Spinal cord (tissue), 9 donors: ENCODE measurements at regions not wholly inside any gene's neighbourhood (a gene's known extent, or its start where the extent isn't known, plus 50 kb on each side); places are given as distances from the start of the nearest gene placed in this dataset.
"Not testable (repeated sequence)": the region's sequence is repeated elsewhere in the genome, so short reads cannot be mapped to it uniquely, and the experiment has no call there.

ENCODE experiments used
- DNase-seq, 6 donors: peaks; one replicate each; pipeline versions ENCODE4 v3.0.0 to v3.0.0-alpha.2; 2013 to 2015; ENCODE audit warnings: low spot score in 6 of 6, low read depth in 4 of 6
- H3K27ac ChIP-seq: one replicate; pipeline ENCODE4 v1.5.1; 2013; ENCODE audit warnings: low read depth, low read length, control low read depth
- H3K27me3 ChIP-seq: one replicate; pipeline ENCODE4 v1.6.1; 2013; ENCODE audit warnings: low read length; ENCODE audit not compliant: control insufficient read depth, insufficient read depth
- H3K36me3 ChIP-seq: one replicate; pipeline ENCODE4 v1.6.1; 2013; ENCODE audit warnings: low read length; ENCODE audit not compliant: control insufficient read depth, insufficient read depth
- H3K4me1 ChIP-seq: one replicate; pipeline ENCODE4 v1.6.1; 2013; ENCODE audit warnings: low read length; ENCODE audit not compliant: control insufficient read depth, insufficient read depth
- H3K4me3 ChIP-seq: one replicate; pipeline ENCODE4 v1.5.1; 2013; ENCODE audit warnings: low read depth, low read length, control low read depth
- H3K9me3 ChIP-seq: one replicate; pipeline ENCODE4 v1.6.1; 2013; ENCODE audit warnings: low read length; ENCODE audit not compliant: control insufficient read depth, insufficient read depth
- WGBS: methylation state at CpG from one replicate; pipeline ENCODE4 v1.1.5; 2013; ENCODE audit warnings: missing lambda C conversion rate; ENCODE audit not compliant: insufficient coverage; 5-methylcytosine and 5-hydroxymethylcytosine counted together
- donor health status: healthy.

DNA sequence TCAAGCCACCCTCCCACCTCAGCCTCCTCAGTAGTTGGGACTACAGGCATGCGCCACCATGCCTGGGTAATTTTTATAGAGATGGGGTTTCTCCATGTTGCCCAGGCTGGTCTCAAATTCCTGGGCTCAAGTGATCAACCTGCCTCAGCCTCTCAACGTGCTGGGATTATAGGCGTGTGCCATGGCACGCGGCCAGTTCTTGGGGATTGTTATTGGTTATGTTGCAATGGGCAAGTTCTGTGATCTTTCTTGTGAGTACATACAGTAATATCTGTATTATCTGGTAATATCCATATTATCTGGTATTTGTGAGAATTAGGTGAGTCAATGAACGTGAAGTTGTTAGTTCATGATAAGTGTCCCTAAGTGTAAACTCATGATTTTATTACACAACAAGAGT, 90.3 kb upstream of the TBL1X start:
- DNase-seq = no peak
- Histone ChIP-seq H3K27me3 (no peaks in the 10 kb centered on the region), H3K36me3 (no peaks in the 10 kb centered on the region), H3K4me3 (no peak overlapping the region), H3K9me3 (no peaks in the 10 kb centered on the region), H3K27ac (no peak overlapping the region), H3K4me1 (no peaks in the 10 kb centered on the region)
- 80% methylated on average over 1 of the region's 6 CpGs for WGBS

GRCh38 chrX:9376111-9376510, 88.7 kb upstream of the TBL1X start:
- no peak for DNase-seq
- H3K27me3 ChIP-seq = no peaks in the 10 kb centered on the region
- no peak overlapping the region for H3K27ac ChIP-seq
- 94% methylated on average over 2 of the region's 4 CpGs for WGBS
- no peaks in the 10 kb centered on the region for H3K4me1 ChIP-seq
- no peaks in the 10 kb centered on the region for H3K9me3 ChIP-seq
- no peak overlapping the region for H3K4me3 ChIP-seq
- no peaks in the 10 kb centered on the region for H3K36me3 ChIP-seq

DNA sequence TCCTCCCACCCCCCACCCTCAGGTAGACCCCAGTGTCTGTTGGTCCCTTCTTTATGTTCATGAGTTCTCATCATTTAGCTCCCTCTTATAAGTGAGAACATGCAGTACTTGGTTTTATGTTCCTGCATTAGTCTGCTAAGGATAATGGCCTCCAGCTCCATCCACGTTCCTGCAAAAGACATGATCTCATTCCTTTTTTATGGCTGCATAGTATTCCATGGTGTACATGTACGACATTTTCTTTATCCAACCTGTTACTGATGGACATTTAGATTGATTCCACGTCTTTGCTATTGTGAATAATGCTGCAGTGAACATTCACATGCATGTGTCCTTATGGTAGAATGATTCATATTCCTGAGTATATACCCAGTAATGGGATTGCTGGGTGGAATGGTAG, 87.6 kb upstream of the TBL1X start:
- H3K4me1 ChIP-seq, H3K4me3 ChIP-seq, H3K27ac ChIP-seq, H3K36me3 ChIP-seq, H3K9me3 ChIP-seq, H3K27me3 ChIP-seq, DNase-seq: not testable (repeated sequence)
- WGBS = 93% methylated on average over 3 of the region's 3 CpGs

DNA sequence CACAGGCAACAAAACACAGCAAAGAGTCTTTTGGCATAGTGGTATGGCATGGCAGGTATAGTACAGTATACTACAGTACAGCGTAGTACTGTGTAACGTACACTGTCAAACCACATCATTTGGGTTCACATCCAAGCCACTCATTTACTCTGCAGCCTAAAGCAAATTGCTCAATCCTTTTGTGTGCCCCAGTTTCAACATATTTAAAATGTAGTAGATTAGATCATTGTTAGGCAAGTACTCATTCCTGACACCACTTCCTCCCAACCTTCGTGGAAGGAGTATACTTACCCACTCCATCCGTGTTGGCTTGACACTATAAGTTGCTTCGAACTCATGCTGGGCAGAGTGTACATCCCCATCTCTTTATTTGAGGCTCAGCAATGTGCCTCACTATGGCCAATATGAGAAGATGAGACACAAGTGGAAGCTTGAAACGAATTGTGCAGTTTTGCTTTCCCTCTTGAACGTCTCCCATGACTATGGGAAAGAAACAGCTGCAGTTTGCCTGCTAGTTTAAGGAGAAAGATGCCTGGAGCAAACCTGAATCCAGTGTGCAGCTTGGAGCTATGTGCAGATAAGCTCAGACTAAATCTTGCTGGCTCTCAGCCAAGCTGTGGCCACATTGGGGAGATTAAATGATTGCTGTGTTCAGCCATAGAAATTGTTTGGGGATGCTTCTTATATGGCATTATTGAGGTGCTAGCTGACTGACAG, 85.7 kb upstream of the TBL1X start:
- Histone ChIP-seq H3K4me3 (no peak overlapping the region), H3K27me3 (no peaks in the 10 kb centered on the region)
- WGBS = 70% methylated on average over 4 of the region's 7 CpGs

GRCh38 chrX:9379697-9380551, 84.9 kb upstream of the TBL1X start:
- no peaks in the 10 kb centered on the region for H3K4me1 ChIP-seq
- H3K9me3 ChIP-seq = no peaks in the 10 kb centered on the region
- H3K4me3 ChIP-seq = no peak overlapping the region
- H3K27ac ChIP-seq = no peak overlapping the region
- DNase-seq = no peak
- no peaks in the 10 kb centered on the region for H3K36me3 ChIP-seq
- H3K27me3 ChIP-seq = no peaks in the 10 kb centered on the region
- WGBS = 69% methylated on average over 7 of the region's 10 CpGs

More for the DNA sequence above, 85.7 kb upstream of the TBL1X start:
- H3K4me1 ChIP-seq = no peaks in the 10 kb centered on the region
- H3K36me3 ChIP-seq = no peaks in the 10 kb centered on the region
- no peak for DNase-seq
- H3K9me3 ChIP-seq = no peaks in the 10 kb centered on the region
- no peak overlapping the region for H3K27ac ChIP-seq

- Histone ChIP-seq H3K27me3 (no peaks in the 10 kb centered on the region), H3K27ac (no peak overlapping the region)
Observed at GRCh38 chrX:9383655-9384054, 81.2 kb upstream of the TBL1X start.

GRCh38 chrX:9388450-9388849, 76.4 kb upstream of the TBL1X start:
- no peaks in the 10 kb centered on the region for H3K9me3 ChIP-seq
- no peaks in the 10 kb centered on the region for H3K27me3 ChIP-seq
- no peak for DNase-seq
- H3K4me1 ChIP-seq = no peaks in the 10 kb centered on the region
- H3K27ac ChIP-seq = no peak overlapping the region
- no peak overlapping the region for H3K4me3 ChIP-seq
- H3K36me3 ChIP-seq = no peaks in the 10 kb centered on the region
- WGBS = no CpG with 5 or more reads among the region's 1 CpG

More at GRCh38 chrX:9383655-9384054, 81.2 kb upstream of the TBL1X start:
- H3K4me3 ChIP-seq = no peak overlapping the region
- H3K36me3 ChIP-seq = no peaks in the 10 kb centered on the region
- DNase-seq = no peak
- H3K9me3 ChIP-seq = no peaks in the 10 kb centered on the region
- H3K4me1 ChIP-seq = no peaks in the 10 kb centered on the region

- H3K36me3 ChIP-seq = no peaks in the 10 kb centered on the region
- WGBS = no CpG with 5 or more reads among the region's 1 CpG
- H3K27me3 ChIP-seq = peaks cover 2% of the 10 kb centered on the region
- no peak overlapping the region for H3K4me3 ChIP-seq
- no peaks in the 10 kb centered on the region for H3K4me1 ChIP-seq
- no peak for DNase-seq
- no peak overlapping the region for H3K27ac ChIP-seq
- H3K9me3 ChIP-seq = no peaks in the 10 kb centered on the region
Observed at GRCh38 chrX:9390121-9390520, 74.7 kb upstream of the TBL1X start.

DNA sequence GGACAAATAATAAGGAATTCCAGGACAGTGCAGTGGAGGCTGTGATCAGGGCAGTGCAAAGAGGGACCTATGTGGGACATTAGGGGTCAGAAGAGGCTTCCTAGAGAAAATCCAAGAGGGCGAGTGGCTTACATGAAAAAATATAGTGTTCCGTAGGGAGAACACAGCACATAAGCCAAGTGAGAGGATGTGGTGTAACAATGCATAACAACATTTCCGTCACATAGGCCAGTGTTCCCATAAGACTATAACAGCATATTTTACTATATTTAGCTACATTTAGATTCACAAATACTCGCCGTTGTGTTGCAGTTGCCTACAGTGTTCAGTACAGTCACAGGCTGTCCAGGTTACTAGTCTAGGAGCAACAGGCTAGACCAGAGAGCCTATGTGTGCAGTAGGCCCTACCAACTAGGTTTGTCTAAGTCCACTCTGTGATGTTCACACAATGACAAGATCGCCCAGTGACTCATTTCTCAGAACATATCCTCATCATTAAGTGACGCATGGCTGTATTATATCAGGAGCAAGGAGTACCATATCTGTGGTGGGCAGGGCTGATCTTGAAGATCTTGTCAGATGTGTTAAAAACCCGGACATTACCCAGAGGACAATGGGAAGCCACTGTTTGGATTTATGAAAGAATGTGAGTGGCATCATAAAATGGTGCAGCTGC, 74.0 kb upstream of the TBL1X start:
- Histone ChIP-seq H3K36me3 (no peaks in the 10 kb centered on the region), H3K4me1 (no peaks in the 10 kb centered on the region), H3K27me3 (peaks cover 2% of the 10 kb centered on the region), H3K9me3 (no peaks in the 10 kb centered on the region), H3K4me3 (no peak overlapping the region), H3K27ac (no peak overlapping the region)
- WGBS = 90% methylated on average over 2 of the region's 8 CpGs
- DNase-seq = no peak
